NCI-H1105 treated with DMSO at 0.1 percent for 48 hours (cell line): ENCODE measurements at regions not wholly inside any gene's neighbourhood (a gene's known extent, or its start where the extent isn't known, plus 50 kb on each side); places are given as distances from the start of the nearest gene placed in this dataset.

Source experiments
- DNase-seq: peaks from one replicate; lab custom pipeline; 2025; lab: John Stamatoyannopoulos, UW

DNA sequence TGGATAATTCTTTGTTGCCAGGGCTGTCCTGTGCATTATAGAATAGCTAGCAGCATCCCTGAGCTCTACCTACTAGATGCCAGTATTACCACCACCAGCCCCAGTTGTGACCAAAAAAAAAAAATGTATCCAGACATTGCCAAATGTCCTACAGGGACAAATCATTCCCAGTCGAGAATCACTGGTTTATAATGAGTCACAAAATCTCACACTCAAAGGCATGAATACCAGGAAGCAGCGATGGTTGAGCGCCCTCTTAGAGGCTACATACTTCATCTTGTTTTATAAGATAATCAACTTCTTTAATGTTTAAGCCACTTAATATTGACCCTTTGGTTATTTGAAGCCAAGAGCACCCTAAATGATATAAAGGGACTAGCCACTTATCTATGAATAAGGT lies 297.3 kb downstream of the DHX15 start:
- DNase-seq, result no peak

DNA sequence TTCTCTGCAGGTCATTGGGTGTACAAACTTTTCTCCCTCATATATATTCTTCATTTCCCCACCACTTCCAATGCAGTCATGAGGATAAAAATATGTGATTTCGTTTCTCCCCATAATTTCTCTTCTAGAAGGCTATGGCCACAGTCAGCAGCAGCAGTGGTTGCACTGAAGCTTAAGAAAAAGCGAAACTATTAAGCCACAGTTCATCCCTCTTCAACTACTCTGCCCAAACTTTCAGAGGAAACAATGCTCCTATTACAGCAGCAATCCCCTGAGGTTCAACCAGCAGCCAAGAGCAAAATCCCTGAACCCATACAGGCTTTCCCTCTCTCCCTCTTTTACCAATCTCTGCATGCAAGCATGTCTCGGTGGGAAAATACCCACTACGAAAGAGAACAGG lies 298.6 kb downstream of the DHX15 start:
- no peak for DNase-seq

DNA sequence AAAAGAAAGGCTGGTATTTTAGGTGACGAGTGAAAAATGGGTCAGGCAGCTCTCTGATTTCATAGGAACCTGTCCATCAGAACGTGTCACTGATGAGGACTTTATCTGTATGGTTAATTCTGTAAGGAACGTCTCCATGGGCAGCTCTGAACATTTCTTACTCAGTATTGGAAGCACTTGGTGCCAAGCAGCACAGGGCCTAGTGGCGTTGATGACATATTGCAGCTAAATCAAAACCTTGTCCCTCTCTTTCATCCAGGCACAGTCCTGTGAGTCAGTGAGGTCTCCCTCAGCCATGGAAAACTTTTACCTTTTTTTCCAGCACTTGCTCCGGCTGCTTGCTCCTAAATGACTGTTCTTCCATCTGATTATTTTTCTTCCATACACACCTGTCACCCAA lies 301.9 kb downstream of the DHX15 start:
- DNase-seq, result no peak

DNA sequence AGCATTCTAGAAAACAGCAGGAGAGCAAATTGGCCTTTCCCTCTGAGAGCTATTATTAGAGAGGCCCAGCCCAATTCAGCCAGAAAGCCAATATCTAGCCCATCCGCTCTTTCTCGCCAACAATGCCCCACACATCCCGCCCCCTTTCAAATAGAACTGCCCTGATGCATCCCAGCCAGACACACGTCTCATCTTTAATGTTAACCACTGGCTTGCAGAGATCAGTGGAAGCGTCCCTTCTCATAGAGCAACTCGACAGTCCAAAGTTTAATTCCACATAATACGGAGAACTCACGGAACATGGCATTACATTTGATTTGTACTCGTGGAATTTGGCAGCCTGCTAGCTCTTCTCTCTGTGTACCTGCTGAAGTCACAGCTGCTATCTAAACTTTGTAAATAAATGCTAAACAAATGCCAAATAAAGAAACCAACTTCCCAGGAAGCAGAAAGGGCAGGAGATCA lies 304.4 kb downstream of the DHX15 start:
- DNase-seq, result no peak

DNA sequence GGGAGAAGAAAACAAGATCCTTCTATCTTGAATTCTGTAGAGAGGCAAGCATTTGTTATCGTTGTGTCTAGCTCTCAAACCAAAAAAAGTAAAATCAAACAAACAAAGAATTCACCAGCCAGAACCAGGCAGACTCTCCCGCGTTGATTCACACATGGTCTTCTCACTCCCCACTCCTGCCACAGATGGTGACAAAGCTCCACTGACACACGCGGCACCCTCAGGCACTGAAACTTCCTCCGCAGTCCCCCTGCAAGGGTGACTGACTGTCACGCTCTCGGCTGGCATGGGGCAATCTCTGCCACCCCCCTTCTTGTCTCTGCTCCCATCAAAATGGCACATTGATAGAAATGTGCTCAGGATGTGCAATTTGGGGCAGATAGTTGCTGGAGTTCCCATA lies 304.9 kb downstream of the DHX15 start:
- DNase-seq, result no peak

DNA sequence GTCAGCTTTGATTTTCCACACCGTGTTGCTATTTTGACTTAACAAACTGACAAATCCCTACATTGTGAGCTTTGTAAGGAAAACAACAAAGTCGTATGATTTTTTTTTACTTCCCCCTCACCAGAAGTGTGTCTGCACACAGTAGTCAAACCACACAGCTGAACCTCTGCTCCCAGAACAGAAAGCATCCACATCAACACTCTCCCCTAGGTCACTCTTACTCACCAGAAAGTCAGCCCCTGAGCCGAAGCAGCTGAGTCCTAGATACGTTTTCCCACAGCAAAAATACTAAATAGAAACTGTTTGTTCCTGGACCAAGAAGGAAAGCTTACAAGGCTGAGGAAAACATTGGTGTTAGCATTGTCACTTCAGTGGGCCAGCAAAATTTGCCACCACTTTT lies 305.7 kb downstream of the DHX15 start:
- no peak for DNase-seq

DNA sequence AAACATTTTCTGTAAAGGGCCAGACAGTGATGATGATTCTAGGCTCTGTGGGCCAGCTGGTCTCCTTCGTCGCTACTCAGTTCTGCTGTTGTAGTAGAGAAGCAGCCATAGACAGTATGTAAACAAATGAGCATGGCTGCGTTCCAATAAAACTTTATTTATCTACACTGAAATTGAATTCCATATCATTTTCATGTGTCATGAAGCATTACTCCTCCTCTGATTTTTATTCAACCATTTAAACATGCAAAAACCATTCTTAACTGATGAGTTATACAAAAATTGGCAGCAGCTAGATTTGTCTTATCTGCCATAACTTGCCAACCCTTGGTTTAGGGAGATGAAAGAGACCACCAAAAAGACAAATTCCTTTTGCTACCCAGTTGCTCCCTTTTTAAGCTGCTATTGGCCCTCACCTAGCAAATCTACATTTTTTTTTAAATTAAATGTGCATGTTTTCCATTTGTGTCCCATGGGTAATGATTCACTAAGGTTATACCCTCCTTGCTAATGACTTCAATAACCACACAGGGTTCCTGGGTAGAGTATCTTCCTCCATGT lies 309.9 kb downstream of the DHX15 start:
- DNase-seq, result no peak

DNA sequence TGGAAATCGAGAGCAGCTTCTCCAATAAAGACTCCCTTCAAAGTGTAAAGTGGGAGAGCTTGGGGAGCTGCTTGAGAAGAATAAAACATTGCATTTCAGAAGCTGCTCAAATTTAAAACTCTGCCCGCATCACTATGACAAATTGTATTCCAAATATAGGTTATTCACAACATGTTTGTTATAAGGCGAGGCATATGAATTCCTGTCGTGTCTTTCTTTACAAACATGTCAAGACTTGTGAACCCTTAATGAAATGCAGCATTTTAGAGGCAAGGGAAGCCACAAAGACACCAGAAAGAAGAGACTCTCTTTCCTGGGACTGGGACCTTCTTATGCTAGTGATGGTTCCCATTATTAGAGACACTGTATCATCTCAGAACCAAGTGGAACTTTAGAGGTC lies 311.2 kb downstream of the DHX15 start:
- no peak for DNase-seq

DNA sequence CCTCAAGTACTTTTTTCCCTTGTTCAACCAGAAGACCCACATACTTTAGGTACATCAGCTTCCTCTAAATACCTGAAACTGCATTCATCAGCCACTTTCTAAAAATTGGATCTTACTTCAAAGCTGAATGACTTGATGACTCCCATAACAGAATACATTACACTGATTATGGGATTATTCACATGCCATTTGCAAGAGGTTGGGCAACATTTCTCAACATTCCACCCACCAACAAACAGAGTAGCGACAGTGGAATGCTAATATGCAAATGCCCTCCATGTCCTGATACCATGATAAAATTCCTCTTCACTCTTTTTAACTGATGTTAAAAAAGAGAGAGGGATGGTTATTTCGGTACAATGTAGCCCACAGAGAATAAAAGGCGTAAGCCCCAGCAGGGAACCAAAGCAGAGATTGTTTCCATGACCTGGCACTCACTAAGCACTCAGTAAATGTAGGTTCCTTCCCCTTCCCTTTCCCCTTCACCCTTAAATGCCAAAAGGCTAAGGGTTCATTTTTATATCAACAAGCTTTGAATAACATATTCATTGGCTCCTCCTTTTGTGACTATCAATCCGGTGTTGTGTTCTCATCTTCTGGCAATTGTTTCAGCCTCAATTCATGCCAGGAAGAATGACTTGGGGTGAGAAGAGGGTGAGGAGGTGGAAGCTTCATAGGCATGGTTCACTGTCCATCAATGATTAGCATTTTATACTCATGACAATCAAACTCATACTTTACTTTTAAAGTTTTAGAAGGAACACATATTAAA lies 317.2 kb downstream of the DHX15 start:
- no peak for DNase-seq

DNA sequence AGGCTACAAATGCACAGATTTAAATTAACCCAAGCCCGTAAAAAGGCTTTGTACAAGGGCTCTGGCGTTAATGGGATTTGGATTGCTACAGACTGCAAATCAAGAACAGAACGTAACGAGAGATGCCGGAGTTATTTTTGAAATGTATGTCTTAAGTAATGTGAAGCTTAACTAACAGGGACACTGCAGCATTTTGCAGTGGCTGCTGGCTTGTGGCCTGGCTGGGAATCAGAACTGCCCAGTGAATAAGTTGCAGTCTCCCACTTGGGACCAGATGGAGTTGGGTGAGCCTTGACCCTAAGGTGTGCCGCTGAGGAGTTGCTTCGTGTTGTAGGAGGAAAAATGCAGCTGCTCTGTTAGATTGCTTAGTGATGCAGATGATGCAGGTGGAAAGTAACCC lies 318.4 kb downstream of the DHX15 start:
- no peak for DNase-seq

DNA sequence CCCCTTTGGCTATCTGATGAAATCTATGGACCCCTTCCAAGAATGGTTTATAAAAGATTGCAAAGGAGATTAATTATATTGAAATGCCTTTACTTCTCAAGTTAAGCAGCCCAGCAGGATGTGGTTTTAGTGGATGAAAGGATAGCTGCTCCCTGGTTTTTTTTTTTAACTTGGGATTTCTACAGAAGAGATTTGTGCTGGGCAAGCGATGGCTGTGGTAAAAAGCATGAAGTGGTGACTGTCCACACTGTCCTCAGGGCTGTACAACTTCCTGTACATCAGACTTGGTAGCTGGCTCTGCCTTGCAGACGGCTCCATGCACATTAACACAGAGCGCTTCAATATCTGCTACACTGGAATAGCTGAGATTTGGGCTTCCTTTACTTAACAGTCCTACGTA lies 321.7 kb downstream of the DHX15 start:
- no peak for DNase-seq

DNA sequence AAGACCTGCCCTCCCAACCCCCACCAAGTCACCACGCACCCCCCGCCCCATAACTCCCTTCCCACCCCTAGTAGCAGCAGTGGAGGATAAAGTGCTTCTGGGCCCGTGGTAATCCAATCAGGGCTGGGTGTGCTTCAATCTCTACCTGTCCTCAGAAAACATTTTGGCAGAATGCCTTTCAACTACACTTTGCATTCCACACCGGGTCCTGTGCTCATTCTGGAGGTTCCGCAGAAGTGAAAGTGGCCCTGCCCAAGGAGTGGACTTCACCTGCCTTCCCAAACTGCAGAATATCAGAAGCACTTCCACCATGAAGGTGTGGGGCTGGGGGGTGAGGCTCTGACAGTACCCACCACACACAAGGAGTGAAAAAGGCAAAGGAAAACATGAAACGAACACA lies 322.3 kb downstream of the DHX15 start:
- DNase-seq, result no peak

DNA sequence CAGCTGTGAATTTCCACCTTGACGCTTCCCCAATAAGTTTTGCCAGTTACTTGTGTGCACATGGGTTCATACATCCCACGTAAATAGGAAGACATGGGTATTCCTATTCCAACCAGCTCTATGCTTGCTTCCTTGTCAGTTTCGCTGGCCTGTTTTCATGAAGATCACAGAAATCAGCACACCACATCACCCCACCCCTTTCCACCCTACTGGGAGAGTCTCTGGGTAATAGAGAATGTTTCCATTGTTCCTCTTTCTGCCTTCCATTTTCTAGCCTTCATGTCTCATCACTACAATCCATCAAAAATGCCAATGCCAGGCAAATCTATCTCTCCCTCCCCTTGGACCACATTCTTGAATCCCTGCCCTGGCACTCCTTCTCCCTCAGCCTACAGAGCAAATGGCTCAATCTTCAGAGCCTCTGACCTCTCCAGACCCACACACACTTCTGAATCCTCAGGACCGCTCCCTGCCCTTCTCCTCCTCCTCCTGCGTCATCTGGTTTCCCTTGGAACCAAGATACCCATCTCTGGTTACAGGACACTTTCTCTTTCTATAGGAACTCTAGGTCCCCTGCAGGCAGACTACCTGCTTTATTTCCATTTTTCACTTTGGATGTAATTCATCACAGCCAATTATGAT lies 323.3 kb downstream of the DHX15 start:
- no peak for DNase-seq

DNA sequence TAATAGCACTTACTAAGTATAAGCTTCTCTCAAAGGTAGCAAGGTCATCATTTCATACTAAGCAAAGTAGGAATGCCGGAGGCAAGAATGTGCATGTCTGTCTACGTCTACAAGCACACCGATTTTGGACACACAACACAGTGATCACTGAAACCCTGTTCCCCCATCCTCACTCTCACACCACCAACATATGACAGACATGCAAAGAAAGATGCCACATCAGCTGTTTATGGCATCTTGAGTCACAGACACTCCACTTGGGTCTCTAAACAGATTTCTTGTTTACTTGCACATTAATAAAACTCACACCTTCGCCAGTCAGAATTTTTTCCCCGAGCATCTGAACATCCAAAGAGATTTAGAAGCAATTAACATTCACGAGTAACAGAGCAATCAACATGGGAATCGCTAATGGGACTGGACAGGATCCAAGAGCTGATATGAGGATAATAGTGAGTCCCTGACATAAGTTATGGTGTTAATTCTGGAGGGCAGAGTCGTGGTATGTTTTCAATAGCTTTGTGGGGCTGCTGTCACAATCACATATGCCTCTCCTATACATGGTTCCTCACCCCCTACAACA lies 324.1 kb downstream of the DHX15 start:
- DNase-seq, result peak; percentile 67

DNA sequence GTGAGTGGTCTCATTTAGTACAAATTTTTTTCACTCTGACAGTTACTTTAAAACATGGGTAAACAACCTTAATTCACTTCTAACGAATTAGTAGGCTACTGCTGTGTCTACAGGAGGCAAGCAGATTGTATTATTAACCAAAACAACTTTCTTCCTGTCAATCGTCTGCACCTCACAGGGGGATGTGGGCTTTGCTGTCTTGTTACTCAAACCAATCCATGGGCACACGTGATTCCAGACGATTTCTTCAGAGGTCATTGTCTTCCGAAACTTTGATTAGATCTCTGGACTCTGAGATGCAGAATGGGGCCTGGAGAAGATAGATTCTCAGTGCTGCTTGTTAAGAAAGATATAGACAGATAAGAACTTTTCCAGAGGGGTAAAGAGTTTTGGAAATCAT lies 327.8 kb downstream of the DHX15 start:
- DNase-seq, result no peak

DNA sequence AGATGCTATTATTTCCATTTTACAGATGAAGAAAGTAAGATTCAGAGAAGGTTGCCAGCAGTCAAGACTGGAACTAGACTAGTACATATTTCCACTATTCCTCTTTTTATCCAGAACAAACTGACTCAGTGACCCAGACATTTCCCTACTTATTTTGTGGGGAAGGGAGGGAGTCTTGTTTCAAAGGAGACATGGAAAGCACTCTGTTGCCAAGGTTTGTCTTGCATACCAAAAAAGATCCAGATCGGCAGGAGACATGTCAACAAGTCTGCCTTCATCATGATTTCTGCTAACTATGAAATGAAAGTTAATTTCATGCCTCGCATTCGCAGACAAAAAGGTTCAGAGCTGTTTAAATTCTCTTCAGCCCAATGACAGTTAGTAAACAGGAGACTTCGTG lies 328.3 kb downstream of the DHX15 start:
- no peak for DNase-seq

DNA sequence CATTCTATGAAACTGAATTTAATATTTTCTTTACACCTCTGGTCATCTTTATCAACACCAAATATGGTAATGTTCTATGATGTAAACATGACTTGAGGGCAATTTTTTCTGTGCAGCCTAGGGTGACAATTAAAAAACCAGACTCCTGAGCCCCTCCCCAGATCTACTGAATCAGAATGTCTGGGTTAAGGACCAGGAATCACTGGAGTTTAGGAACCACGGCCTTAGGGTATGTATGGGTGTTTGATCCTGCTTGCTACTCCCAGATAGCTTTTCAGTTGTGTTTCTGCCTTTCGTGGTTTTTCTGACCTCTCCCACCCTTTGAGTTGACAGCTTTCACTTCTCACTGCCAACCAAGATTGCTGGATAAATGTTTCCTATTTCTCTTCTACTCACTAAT lies 332.2 kb downstream of the DHX15 start:
- no peak for DNase-seq

DNA sequence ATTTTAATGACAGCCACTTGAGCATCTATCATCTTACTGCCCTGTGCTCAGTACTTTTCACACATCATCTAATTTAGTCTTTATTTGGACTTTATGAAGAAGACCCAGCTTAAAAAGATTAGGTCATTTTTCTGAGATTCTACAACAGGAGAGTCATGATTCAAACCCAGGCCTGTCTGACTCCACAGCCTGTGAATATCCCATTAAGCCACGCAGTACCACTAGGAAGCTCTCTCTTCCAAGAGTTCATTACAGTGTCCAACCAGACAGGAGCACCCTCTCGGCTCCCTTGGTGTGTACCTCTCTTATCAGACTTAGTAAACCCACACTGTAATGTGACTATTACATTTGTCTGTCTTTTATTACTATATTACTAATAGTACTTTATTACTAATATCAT lies 332.8 kb downstream of the DHX15 start:
- DNase-seq, result no peak

DNA sequence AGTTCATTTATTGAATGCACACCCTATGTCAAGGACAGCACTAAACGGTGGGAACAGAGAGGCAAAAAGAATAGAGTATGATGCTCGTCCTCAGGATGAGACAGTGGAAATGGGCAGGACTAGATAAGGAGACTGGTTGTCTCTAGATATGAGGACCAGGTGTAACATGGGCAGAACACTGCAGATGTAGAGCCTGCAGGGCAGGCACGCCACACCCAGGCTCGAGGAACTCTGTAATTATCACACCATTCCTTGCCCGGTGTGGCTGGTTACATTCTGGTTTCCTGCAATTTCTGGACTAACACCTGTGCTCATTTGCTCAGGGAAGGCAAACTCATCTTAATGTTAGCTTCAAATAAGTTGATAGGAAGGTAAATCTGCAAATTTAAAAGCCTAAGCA lies 334.4 kb downstream of the DHX15 start:
- DNase-seq, result no peak

DNA sequence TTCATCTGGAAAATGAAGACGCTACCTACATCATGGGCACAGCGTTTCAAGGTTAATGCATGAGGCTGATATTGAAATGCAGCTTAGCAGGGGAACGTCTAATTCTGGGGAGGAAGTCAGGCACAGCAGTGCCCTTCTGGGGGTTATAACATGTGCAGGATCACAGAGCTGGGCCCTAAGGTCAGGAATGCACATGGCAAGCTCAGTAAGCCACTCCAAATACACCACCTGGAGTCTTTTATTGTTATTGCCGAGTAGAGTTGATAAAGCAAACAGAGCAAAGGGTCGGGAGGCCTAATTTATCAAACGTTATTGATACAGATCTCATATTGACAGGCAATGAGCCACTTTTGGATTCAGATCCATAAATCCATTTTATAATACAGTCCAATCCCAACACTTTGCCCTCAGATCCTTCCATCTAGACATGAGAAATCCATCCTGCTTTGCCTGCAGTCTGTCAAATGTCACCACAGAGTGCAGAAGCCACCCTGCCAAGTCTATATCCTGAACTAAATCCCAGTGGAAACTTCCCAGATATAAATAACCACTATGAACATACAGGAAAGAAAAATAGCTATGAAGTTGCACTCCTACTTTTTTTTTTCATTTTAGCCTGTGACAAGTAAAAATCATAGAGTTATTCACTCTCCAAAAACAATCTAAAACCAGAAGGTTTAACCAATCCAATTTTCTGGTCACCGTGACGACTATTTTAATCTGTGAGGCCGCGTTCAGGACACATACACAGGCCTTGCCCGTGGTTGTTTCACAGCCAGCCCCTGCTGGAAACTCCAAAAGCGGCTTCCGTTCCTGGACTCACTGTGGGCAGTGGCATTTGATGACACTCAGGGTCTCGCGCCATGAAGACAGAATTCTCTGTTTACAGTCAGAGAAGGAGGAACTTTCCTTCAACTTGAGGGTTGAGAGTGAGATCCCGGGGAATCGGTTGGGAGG lies 335.4 kb downstream of the DHX15 start:
- no peak for DNase-seq

DNA sequence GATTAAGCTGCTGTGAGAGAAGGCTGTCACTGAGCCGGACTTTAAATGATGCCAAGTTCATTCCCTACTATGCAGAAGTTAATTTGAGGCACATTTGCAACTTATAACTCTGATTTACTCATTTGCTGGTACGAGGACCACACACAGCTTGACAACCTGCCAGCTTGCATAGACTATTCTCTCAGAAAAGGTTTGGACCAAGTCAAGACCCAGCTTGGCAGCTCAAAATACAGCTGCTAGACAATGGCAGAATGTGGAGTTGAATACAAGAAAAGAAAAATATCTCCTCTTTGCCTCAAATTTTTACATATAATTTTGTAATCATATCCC lies 338.9 kb downstream of the DHX15 start:
- DNase-seq, result no peak
